ENCODE measurements at regions not wholly inside any gene's neighbourhood (a gene's known extent, or its start where the extent isn't known, plus 50 kb on each side); places are given as distances from the start of the nearest gene placed in this dataset.

- no CpG with 5 or more reads among the region's 7 CpGs for WGBS (ENCODE audit: insufficient coverage, insufficient read length)
These were observed 90.0 kb downstream of the FGF18 start for GRCh38 chr5:171509467-171509866.

GRCh38 chr5:171512397-171512796 is 93.0 kb downstream of the FGF18 start:
- Histone ChIP-seq H3K36me3 (ENCODE audit: control insufficient read depth, insufficient read depth, low read length) (no peaks in the 10 kb centered on the region), H3K4me1 (ENCODE audit: control insufficient read depth, insufficient read depth, low read length) (no peaks in the 10 kb centered on the region), H3K27ac (ENCODE audit: low read length) (no peak overlapping the region), H3K27me3 (ENCODE audit: control insufficient read depth, insufficient read depth, low read length) (no peaks in the 10 kb centered on the region), H3K4me3 (ENCODE audit: low read length) (no peak overlapping the region), H3K9me3 (ENCODE audit: control insufficient read depth, insufficient read depth, low read length) (no peaks in the 10 kb centered on the region)
- no peak for DNase-seq (ENCODE audit: low read depth, low spot score)
- WGBS (ENCODE audit: insufficient coverage, insufficient read length), result no CpG with 5 or more reads among the region's 5 CpGs

More at GRCh38 chr5:171509467-171509866, 90.0 kb downstream of the FGF18 start:
- no peak for DNase-seq (ENCODE audit: low read depth, low spot score)
- H3K9me3 ChIP-seq (ENCODE audit: control insufficient read depth, insufficient read depth, low read length), result no peaks in the 10 kb centered on the region
- no peak overlapping the region for H3K27ac ChIP-seq (ENCODE audit: low read length)
- H3K36me3 ChIP-seq (ENCODE audit: control insufficient read depth, insufficient read depth, low read length), result no peaks in the 10 kb centered on the region
- H3K4me3 ChIP-seq (ENCODE audit: low read length), result no peak overlapping the region
- no peaks in the 10 kb centered on the region for H3K27me3 ChIP-seq (ENCODE audit: control insufficient read depth, insufficient read depth, low read length)
- no peaks in the 10 kb centered on the region for H3K4me1 ChIP-seq (ENCODE audit: control insufficient read depth, insufficient read depth, low read length)

- Histone ChIP-seq H3K36me3 (ENCODE audit: control insufficient read depth, insufficient read depth, low read length) (no peaks in the 10 kb centered on the region), H3K27me3 (ENCODE audit: control insufficient read depth, insufficient read depth, low read length) (no peaks in the 10 kb centered on the region), H3K4me1 (ENCODE audit: control insufficient read depth, insufficient read depth, low read length) (no peaks in the 10 kb centered on the region), H3K27ac (ENCODE audit: low read length) (no peak overlapping the region), H3K4me3 (ENCODE audit: low read length) (no peak overlapping the region), H3K9me3 (ENCODE audit: control insufficient read depth, insufficient read depth, low read length) (no peaks in the 10 kb centered on the region)
- DNase-seq (ENCODE audit: low read depth, low spot score), result no peak
- WGBS (ENCODE audit: insufficient coverage, insufficient read length), result no CpG with 5 or more reads among the region's 2 CpGs
These were observed 94.1 kb downstream of the FGF18 start for GRCh38 chr5:171513591-171513990.

GRCh38 chr5:171518916-171519315 is 99.5 kb downstream of the FGF18 start:
- DNase-seq (ENCODE audit: low read depth, low spot score), result no peak
- no peaks in the 10 kb centered on the region for H3K27me3 ChIP-seq (ENCODE audit: control insufficient read depth, insufficient read depth, low read length)
- peaks cover 20% of the 10 kb centered on the region for H3K4me1 ChIP-seq (ENCODE audit: control insufficient read depth, insufficient read depth, low read length)
- no peak overlapping the region for H3K4me3 ChIP-seq (ENCODE audit: low read length)
- no CpG with 5 or more reads among the region's 13 CpGs for WGBS (ENCODE audit: insufficient coverage, insufficient read length)
- H3K27ac ChIP-seq (ENCODE audit: low read length), result no peak overlapping the region
- H3K9me3 ChIP-seq (ENCODE audit: control insufficient read depth, insufficient read depth, low read length), result no peaks in the 10 kb centered on the region
- H3K36me3 ChIP-seq (ENCODE audit: control insufficient read depth, insufficient read depth, low read length), result no peaks in the 10 kb centered on the region

- DNase-seq (ENCODE audit: low read depth, low spot score), result no peak
- no peaks in the 10 kb centered on the region for H3K27me3 ChIP-seq (ENCODE audit: control insufficient read depth, insufficient read depth, low read length)
- no peak overlapping the region for H3K27ac ChIP-seq (ENCODE audit: low read length)
- peaks cover 20% of the 10 kb centered on the region for H3K4me1 ChIP-seq (ENCODE audit: control insufficient read depth, insufficient read depth, low read length)
- no peaks in the 10 kb centered on the region for H3K36me3 ChIP-seq (ENCODE audit: control insufficient read depth, insufficient read depth, low read length)
- no peaks in the 10 kb centered on the region for H3K9me3 ChIP-seq (ENCODE audit: control insufficient read depth, insufficient read depth, low read length)
- WGBS (ENCODE audit: insufficient coverage, insufficient read length), result no CpG with 5 or more reads among the region's 20 CpGs
- no peak overlapping the region for H3K4me3 ChIP-seq (ENCODE audit: low read length)
These were observed 101.1 kb downstream of the FGF18 start for GRCh38 chr5:171520300-171521174.

DNA sequence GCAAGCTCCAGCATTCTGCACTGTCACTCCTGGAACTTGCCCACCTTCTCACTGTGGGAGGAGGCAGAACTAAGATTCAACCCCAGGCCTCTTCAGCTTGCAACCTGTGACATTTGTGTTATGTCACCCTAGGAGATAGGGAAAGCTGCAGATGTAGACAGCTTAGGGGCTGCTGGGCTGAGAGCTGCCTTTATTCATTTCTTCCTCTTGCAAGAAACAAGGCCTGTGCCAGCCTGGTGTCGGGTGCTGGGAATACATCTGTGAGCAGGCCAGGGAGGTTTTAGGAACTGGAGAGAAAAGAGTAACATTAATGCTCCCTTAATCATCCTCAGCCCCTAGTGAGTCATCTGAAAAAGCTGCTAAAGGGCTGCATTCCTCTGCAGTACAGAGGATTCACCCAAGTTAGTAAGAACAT is 101.8 kb downstream of the FGF18 start:
- no CpG with 5 or more reads among the region's 1 CpG for WGBS (ENCODE audit: insufficient coverage, insufficient read length)
- no peaks in the 10 kb centered on the region for H3K27me3 ChIP-seq (ENCODE audit: control insufficient read depth, insufficient read depth, low read length)
- H3K4me1 ChIP-seq (ENCODE audit: control insufficient read depth, insufficient read depth, low read length), result peaks cover 20% of the 10 kb centered on the region
- H3K27ac ChIP-seq (ENCODE audit: low read length), result no peak overlapping the region
- H3K36me3 ChIP-seq (ENCODE audit: control insufficient read depth, insufficient read depth, low read length), result no peaks in the 10 kb centered on the region
- no peak for DNase-seq (ENCODE audit: low read depth, low spot score)
- H3K9me3 ChIP-seq (ENCODE audit: control insufficient read depth, insufficient read depth, low read length), result no peaks in the 10 kb centered on the region
- no peak overlapping the region for H3K4me3 ChIP-seq (ENCODE audit: low read length)

GRCh38 chr5:171521679-171522078 is 102.2 kb downstream of the FGF18 start:
- Histone ChIP-seq H3K4me1 (ENCODE audit: control insufficient read depth, insufficient read depth, low read length) (peaks cover 20% of the 10 kb centered on the region), H3K27me3 (ENCODE audit: control insufficient read depth, insufficient read depth, low read length) (no peaks in the 10 kb centered on the region), H3K36me3 (ENCODE audit: control insufficient read depth, insufficient read depth, low read length) (no peaks in the 10 kb centered on the region), H3K27ac (ENCODE audit: low read length) (no peak overlapping the region), H3K9me3 (ENCODE audit: control insufficient read depth, insufficient read depth, low read length) (no peaks in the 10 kb centered on the region), H3K4me3 (ENCODE audit: low read length) (no peak overlapping the region)
- WGBS (ENCODE audit: insufficient coverage, insufficient read length), result no CpG with 5 or more reads among the region's 3 CpGs
- no peak for DNase-seq (ENCODE audit: low read depth, low spot score)

GRCh38 chr5:171523781-171524180 is 104.3 kb downstream of the FGF18 start:
- peaks cover 20% of the 10 kb centered on the region for H3K4me1 ChIP-seq (ENCODE audit: control insufficient read depth, insufficient read depth, low read length)
- DNase-seq (ENCODE audit: low read depth, low spot score), result no peak
- no peaks in the 10 kb centered on the region for H3K36me3 ChIP-seq (ENCODE audit: control insufficient read depth, insufficient read depth, low read length)
- H3K9me3 ChIP-seq (ENCODE audit: control insufficient read depth, insufficient read depth, low read length), result no peaks in the 10 kb centered on the region
- no peak overlapping the region for H3K4me3 ChIP-seq (ENCODE audit: low read length)
- no peaks in the 10 kb centered on the region for H3K27me3 ChIP-seq (ENCODE audit: control insufficient read depth, insufficient read depth, low read length)
- H3K27ac ChIP-seq (ENCODE audit: low read length), result no peak overlapping the region
- WGBS (ENCODE audit: insufficient coverage, insufficient read length), result no CpG with 5 or more reads among the region's 6 CpGs

GRCh38 chr5:171524466-171524865 is 105.0 kb downstream of the FGF18 start:
- no CpG with 5 or more reads among the region's 14 CpGs for WGBS (ENCODE audit: insufficient coverage, insufficient read length)

DNA sequence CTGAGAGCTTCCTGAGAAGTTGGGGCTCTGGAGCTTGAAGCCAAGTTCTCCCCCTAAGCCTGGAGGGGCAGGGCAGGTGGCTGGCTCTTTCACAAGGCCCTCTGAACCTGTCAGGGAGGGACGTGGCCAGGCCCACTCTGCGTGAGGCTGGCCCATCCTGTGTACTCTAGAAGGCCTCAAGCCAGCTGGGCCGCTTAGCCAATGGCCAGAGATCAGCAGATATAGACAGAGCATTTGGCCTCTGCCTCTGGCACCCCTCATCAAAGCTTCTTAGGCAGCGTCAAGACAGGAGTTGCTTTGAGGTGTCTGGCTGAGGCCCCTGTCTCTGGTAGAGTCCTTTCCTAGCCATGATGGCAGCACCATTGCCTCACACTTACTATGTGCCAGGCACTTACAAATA is 105.6 kb downstream of the FGF18 start:
- H3K9me3 ChIP-seq (ENCODE audit: control insufficient read depth, insufficient read depth, low read length), result no peaks in the 10 kb centered on the region
- no peak overlapping the region for H3K27ac ChIP-seq (ENCODE audit: low read length)
- H3K36me3 ChIP-seq (ENCODE audit: control insufficient read depth, insufficient read depth, low read length), result no peaks in the 10 kb centered on the region
- peaks cover 14% of the 10 kb centered on the region for H3K4me1 ChIP-seq (ENCODE audit: control insufficient read depth, insufficient read depth, low read length)
- WGBS (ENCODE audit: insufficient coverage, insufficient read length), result no CpG with 5 or more reads among the region's 4 CpGs
- H3K4me3 ChIP-seq (ENCODE audit: low read length), result no peak overlapping the region
- no peak for DNase-seq (ENCODE audit: low read depth, low spot score)
- no peaks in the 10 kb centered on the region for H3K27me3 ChIP-seq (ENCODE audit: control insufficient read depth, insufficient read depth, low read length)

More at GRCh38 chr5:171524466-171524865, 105.0 kb downstream of the FGF18 start:
- H3K9me3 ChIP-seq (ENCODE audit: control insufficient read depth, insufficient read depth, low read length), result no peaks in the 10 kb centered on the region
- no peak overlapping the region for H3K4me3 ChIP-seq (ENCODE audit: low read length)
- H3K27ac ChIP-seq (ENCODE audit: low read length), result no peak overlapping the region
- H3K36me3 ChIP-seq (ENCODE audit: control insufficient read depth, insufficient read depth, low read length), result no peaks in the 10 kb centered on the region
- DNase-seq (ENCODE audit: low read depth, low spot score), result no peak
- peaks cover 18% of the 10 kb centered on the region for H3K4me1 ChIP-seq (ENCODE audit: control insufficient read depth, insufficient read depth, low read length)
- H3K27me3 ChIP-seq (ENCODE audit: control insufficient read depth, insufficient read depth, low read length), result no peaks in the 10 kb centered on the region

- H3K36me3 ChIP-seq (ENCODE audit: control insufficient read depth, insufficient read depth, low read length), result no peaks in the 10 kb centered on the region
- no CpG with 5 or more reads among the region's 9 CpGs for WGBS (ENCODE audit: insufficient coverage, insufficient read length)
These were observed 108.6 kb downstream of the FGF18 start for GRCh38 chr5:171528036-171528435.

More at GRCh38 chr5:171528036-171528435, 108.6 kb downstream of the FGF18 start:
- Histone ChIP-seq H3K9me3 (ENCODE audit: control insufficient read depth, insufficient read depth, low read length) (no peaks in the 10 kb centered on the region), H3K4me1 (ENCODE audit: control insufficient read depth, insufficient read depth, low read length) (no peaks in the 10 kb centered on the region), H3K27ac (ENCODE audit: low read length) (no peak overlapping the region), H3K27me3 (ENCODE audit: control insufficient read depth, insufficient read depth, low read length) (no peaks in the 10 kb centered on the region), H3K4me3 (ENCODE audit: low read length) (no peak overlapping the region)
- no peak for DNase-seq (ENCODE audit: low read depth, low spot score)
